GM18867 (cell line): ENCODE measurements at regions not wholly inside any gene's neighbourhood (a gene's known extent, or its start where the extent isn't known, plus 50 kb on each side); places are given as distances from the start of the nearest gene placed in this dataset.
"Not testable (repeated sequence)": the region's sequence is repeated elsewhere in the genome, so short reads cannot be mapped to it uniquely, and the experiment has no call there.

ENCODE experiments used
- ATAC-seq: cut with Tn5 transposase; IDR thresholded peaks from one replicate; pipeline ENCODE4 v1.9.1; 2021; ENCODE audit warnings: mild to moderate bottlenecking, moderate library complexity; ENCODE audit not compliant: unreplicated experiment

DNA sequence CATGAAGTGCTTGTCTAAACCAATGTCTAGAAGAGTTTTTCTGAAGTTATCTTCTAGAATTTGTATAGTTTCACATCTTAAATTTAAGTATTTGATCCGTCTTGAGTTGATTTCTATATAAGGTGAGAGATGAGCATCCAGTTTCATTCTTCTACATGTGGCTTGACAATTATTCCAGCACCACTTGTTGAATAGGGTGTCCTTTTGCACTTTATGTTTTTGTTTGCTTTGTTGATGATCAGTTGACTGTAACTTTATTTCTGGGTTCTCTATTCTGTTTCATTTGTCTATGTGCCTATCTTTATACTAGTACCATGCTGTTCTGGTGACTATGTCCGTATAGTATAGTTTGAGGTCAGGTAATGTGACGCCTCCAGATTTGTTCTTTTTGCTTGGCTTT, 426.6 kb upstream of the CHRM2 start:
- no peak for ATAC-seq

DNA sequence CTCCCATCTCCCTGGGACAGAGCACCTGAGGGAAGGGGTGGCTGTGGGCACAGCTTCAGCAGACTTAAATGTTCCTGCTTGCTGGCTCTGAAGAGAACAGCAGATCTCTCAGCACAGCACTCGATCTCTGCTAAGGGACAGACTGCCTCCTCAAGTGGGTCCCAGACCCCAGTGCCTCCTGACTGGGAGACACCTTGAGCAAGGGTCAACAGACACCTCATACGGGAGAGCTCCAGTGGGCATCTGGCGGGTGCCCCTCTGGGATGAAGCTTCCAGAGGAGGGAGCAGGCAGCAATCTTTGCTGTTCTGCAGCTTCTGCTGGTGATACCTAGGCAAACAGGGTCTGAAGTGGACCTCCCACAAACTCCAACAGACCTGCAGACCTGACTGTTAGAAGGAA, 436.7 kb upstream of the CHRM2 start:
- ATAC-seq: not testable (repeated sequence)

DNA sequence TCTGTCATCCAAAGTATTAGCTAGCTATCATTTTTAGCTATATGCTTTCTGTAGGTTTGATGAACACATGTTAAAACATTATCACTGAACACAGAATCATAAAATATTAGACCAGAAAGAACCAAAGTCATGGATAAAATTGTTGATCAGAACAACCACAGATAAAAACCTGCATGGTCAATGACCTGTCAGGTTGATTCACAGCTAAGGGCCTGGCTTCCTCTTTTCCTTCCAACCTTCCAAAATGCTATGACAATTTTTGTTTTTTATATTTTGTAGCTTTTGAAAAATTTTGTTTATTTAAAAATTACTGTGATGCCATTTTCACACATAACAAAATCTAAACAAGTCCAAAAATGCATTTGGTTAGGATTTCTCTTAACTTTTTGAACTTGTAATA, 444.4 kb upstream of the CHRM2 start:
- ATAC-seq: no peak

DNA sequence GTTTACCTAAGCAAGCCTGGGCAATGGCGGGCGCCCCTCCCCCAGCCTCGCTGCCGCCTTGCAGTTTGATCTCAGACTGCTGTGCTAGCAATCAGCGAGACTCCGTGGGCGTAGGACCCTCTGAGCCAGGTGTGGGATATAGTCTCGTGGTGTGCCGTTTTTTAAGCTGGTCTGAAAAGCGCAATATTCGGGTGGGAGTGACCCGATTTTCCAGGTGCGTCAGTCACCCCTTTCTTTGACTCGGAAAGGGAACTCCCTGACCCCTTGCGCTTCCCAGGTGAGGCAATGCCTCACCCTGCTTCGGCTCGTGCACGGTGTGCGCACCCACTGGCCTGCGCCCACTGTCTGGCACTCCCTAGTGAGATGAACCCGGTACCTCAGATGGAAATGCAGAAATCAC, 442.6 kb upstream of the MTPN start:
- not testable (repeated sequence) for ATAC-seq

DNA sequence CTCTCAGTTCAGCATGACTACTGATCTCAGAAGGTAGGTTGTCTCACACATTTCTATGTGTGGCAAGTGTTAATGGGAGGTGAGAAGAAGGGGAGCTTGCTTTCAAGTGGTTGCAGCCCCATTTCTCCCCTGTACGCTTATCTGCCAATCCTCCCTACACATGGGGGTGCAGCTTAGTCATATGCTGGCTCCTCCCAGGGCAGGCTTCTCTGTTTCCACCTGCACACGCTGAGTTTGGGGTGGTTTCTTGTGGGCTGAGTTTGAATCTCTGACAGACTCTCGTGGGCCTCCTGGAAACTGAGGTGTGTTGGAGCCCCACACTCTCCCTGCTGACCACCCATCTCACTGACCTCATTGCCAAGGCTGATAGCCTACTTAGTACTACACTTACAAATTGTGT, 435.8 kb upstream of the MTPN start:
- no peak for ATAC-seq

DNA sequence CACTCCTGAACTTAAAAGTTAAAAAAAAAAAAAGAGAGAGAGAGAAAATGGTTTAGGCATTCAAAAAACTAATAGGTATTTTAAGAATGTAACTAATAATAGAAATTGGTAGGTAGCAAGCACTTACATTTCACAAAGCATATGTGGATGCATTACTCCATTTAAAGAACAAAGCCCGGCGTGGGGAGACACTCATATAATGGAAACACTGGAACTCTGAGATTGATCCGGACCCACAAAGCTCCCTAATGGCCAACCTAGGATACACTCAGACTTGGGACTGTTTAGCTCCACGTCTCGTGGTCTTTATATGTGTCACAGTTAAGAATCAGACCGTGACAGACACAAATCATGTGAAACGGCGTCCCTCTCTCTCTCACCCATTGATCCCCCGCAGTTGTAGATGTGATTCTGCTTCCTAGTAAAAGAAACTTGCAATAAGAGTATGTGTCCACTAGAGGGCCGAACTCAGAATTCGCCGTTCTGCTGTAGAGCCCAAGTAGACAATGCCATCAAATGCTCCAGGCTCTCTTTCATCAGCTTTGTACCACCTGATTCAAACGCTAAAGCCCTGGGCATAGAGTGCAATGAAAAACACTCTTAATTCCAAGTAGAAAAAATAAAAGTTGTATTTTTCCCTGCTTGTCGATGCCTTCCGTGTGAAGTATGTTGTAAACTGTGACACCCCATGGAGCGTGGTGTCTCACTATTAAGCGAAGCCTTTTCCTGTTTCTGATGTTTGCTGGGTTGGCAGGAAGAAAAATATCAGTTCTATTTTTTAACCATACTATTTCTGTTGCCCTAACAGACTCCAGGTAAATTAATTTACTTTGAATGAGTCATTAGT, 429.0 kb upstream of the MTPN start:
- peak; percentile 95 for ATAC-seq

DNA sequence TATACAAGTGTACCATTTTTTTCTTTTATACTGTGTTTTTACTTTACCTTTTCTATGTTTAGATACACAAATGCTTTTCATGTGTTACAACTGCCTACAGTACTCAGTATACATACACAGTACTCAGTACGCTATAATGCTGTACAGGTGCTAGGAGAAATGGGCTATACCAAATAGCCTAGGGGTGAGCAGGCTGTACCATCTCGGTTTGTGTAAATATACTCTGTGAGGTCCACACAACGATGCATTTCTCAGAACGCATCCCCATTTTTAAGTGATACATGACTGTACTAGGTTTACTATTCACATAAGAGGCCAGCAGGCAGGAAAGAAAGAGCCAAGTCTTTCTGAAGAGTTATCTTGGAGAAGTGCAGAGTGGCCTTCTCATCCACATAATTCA, 426.4 kb upstream of the MTPN start:
- no peak for ATAC-seq

DNA sequence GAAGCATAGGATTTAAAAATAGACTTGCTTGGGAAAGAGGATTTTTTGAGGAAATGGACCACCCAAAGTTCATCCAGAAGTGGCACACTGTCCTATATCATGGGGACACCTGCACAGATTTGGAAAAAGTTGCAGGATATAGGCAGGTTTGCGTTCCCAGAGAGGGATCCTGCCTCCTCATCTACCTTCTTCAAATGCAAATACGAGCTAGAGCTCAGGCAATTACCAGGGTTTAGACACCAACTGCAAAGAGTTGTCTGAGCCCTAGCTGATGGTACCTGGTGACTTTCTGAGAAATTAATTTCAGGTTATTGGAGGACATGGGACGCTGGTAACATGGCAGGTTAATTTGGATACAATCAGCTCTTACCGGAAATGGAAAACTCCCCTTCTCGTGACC, 423.7 kb upstream of the MTPN start:
- no peak for ATAC-seq

DNA sequence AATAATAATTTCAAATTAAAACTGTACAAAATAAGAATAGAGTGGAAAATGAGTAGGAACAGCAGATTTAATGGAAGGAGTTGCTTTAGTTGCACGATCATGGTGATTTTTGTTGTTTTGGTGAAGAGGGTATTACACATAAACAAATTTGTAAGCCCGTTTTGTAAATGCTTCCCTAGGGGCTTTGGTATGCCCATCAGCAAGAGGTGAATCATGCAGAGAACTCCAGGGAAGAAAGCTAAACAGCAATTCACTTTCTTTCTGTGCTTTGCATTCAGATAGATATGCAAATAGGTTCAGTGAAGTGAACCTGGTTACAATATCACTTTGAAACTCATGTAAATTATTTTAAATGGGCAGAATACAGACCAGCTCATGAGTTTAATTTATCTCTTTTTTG, 422.2 kb upstream of the MTPN start:
- ATAC-seq: no peak

DNA sequence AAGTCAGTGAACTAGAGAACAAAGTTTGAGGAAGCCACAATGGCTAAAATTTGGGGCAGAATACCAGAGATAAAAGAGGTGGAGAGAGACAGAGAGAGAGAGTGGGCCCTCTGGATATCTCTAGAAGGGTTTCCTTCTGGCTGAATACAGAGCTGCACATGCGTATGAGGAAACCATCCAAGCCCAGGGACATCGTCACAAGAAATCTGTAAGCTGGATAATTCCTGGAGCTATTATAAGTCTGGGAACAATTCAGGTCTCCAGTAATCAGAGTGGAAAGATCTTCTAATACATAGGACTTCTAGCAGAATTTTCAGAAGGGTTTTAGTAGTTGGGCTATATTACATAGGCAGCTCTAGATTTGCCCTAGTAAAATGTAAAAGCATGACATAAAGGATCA, 415.7 kb upstream of the MTPN start:
- no peak for ATAC-seq

DNA sequence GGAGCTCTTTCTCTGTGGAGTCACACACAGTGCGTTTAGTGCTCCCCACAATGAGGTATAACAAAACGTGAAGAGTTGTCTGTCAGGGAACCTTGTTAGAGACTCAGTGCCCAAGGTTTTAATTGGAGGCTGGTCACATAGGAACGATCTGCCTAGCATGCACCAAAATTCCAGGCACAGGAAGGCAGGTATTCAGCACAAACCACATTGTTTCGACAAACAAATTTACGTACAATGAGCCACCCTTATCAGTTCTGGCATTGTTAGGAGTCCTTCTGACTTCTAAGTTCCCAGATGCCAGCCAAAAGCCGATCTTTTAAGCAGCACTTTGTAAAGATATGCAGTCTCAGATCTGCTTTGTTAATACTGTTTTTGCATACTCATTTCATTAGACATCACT, 414.2 kb upstream of the MTPN start:
- no peak for ATAC-seq

DNA sequence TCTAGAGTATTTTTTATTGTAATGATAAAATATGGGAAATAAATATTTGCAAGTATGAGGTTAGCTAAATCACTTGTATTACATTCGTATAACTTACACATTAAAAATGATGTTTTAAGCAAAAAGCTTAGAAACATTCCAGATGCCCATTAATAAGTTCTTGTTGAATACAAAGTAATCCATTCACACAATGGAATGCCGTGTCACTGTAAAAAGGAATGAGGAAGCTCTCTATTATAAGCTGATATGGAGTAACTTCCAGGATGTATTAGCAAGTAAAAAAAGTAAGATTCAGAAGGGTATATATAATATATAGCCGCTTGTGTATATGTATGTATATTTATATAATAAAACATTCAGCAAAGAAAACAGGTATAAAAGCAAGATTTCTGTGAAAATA, 412.8 kb upstream of the MTPN start:
- ATAC-seq: no peak

DNA sequence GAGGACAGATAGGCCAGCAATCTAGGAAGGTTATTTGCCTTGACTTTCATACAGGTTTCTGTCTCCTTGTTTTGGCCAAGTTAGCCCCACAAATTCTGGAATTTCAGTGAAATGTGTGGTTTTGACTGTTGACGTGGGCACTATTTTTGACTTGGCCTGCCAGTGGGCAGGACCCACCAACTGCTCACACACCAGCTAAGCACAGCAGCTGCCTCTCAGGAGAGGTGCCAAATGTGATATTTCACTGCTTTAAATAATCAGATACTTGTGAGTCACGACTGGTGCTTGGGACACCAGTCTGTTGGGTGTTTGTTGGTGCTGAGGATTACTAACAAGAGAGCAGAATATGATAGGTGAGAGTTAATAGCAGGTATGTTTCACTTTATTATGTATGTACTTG, 409.7 kb upstream of the MTPN start:
- ATAC-seq: no peak

DNA sequence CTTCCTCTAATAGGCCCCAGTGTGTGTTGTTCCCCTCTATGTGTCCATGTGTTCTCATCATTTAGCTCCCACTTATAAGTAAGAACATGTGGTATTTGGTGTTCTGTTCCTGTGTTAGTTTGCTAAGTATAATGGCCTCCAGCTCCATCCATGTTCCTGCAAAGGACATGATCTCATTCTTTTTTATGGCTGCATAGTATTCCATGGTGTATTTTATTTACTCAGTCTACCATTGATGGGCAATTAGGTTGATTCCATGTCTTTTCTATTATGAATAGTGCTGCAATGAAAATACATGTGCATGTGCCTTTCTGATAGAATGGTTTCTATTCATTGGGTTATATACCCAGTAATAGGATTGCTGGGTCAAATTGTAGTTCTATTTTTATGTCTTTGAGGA, 394.2 kb upstream of the MTPN start:
- ATAC-seq: not testable (repeated sequence)

DNA sequence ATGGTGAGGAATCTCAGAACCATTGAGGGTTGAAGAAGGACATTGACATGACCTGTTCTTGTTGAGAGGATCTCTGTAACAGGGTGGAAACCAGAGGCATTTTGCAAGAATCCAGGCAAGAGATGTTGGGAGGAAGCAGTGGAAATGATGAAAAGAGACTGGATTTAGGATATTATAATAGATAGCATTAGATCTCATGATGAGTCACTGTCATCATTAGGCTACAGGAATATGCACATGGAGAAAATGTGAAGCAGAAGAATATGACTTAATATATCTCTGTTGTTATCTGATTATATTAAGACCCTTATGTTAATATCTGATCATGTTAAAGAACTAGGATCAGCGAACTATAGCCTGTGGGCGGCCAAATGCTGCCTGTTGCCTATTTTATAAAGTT, 393.0 kb upstream of the MTPN start:
- no peak for ATAC-seq

DNA sequence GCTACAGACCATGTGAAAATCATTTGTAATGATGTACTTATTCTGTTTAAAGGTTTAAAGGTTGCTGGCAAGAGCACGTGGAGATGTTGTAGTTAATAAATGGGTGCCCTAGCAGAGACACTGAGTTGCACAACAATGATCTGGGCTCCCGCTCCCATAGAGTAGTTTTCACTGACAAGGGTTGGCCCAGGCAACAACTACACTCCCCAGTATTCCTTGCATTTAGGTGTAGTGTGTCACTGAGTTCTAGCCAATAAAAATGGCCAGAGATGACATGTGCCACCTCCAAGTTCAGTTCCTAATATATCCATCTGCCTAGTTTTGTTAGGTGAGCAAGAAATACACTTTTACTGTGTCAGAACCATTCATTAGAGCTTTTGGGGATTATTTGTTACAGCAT, 392.1 kb upstream of the MTPN start:
- ATAC-seq: no peak

DNA sequence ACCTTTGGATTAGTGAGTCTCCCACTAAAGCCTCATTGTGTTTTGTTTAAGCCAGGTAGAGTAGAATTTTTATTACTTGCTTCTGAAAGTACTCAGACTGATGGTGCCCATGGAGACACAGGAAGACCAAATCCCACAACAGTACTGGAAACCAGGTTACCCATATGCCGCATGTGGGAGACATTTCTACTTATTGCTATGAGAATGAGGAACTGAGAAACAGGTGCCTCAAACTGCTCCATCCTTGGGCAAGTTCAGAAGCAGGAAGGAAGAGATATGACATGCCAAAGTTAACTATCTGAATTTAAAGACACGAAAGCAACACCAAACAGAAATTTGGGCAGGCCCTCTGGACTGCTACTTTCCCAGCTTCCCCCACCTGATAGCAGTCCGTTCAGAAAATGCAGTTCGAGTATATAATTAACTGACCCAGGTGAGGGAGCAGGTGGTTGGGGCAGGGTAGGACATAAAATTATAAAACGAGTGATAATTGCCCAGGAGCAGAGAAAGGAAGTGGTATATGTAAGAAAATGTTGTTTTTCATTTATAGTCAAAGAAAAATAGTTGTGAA, 382.3 kb upstream of the MTPN start:
- ATAC-seq: peak; percentile 95

DNA sequence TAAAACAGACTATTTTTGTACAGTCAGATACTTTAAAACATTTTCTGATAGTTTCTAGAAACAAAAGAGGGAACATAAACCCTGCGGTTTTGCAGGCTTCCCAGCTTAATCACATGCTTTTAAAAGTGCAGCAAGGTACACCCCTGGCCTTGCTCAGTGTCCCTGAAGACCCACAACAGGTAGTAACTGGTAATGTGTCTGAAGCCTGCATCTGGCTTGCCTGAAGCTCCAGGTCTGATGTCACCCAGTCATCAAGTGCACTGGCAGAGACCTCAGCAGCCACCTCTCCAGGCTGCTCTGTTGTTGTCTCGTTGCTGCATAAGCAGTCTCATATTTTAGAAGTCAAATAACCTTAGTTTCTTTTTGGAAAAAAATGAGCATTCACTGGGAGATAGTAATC, 376.1 kb upstream of the MTPN start:
- peak; percentile 70 for ATAC-seq

DNA sequence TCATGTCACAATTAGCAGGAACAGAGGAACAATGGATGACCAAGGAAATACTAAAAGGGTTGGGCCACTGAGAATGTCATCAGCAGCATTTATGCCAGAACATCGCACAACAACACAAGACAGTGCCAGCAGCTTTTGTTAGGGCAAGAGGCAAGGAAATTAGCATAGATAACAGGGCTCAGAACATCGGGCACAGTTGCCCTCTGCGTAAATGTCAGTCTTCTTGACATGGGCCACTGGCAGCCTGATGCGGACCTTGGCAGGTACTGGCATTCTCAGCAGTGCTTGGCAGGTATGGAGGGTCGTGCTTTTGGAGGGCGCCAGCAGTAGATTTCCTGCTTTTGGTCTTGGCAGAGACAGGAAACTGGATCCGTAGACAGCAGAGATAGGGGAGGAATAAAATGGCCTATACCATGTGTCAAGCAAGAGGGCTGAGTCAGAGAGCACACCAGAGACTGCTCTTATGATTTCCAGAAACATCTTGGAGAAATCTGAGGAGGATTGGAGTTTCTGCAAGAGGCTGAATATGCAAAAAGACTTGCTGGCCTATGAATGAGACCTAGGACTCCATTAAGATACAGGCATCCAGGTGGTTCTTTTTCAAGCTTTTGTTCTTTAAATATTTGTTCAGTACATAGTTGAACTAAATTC, 371.5 kb upstream of the MTPN start:
- no peak for ATAC-seq

DNA sequence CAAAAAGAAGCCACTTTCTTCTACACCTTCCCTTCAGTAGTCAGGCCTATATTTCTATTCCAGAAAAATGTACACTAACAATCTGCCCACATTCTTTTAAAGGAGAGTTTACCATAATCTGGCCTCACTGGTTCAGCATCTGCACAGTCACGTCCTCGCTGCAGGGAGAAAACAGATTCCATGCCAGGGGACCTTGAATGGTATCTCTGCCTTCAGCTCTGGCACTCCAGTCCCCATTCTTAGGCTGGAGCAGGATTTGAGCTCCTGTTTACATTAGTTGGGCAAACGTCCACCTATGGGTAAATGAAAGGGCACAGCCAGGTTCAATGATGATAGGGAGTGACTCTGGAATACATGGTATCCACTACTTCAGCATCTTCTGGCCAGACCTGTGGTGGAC, 371.0 kb upstream of the MTPN start:
- ATAC-seq: no peak

DNA sequence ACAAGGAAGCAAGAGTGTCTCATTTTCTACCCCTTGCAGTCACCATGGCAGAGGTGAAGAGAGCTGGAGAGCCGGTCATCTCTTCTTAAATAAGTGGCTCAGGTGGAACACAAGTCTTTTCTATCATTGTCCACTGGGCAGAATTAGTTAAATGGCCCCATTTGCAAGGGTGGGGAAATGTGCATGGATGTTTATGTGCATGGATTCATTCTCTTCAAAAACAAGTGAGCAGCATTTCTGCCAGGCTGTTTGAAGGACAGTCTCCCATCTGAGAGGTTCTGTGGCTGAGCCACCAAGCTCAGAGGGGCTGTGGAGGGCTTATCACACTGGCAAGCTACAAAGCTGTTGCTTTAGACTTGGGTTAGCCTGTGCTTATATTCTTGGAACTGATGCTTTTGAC, 370.3 kb upstream of the MTPN start:
- ATAC-seq: no peak

DNA sequence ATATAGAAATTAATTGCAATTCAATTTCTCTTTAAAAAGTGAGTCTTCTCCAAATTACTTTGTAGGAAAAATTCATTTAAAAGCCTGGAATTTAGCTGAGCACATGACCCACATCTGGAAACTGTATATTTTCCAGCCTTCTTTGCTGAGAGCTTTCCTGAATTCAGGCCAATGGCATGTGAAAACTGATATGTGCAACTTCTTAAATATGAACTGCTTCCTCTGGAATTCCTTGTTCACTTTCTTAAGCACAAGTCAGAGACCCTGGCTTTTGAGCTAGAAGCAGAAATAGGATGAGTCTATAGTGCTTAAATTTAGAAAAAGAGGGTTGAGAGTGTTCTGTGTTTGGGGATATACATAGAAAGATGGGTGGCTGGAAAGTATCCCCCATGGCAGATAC, 365.1 kb upstream of the MTPN start:
- no peak for ATAC-seq
